ENCODE measurements at regions not wholly inside any gene's neighbourhood (a gene's known extent, or its start where the extent isn't known, plus 50 kb on each side); places are given as distances from the start of the nearest gene placed in this dataset.

DNA sequence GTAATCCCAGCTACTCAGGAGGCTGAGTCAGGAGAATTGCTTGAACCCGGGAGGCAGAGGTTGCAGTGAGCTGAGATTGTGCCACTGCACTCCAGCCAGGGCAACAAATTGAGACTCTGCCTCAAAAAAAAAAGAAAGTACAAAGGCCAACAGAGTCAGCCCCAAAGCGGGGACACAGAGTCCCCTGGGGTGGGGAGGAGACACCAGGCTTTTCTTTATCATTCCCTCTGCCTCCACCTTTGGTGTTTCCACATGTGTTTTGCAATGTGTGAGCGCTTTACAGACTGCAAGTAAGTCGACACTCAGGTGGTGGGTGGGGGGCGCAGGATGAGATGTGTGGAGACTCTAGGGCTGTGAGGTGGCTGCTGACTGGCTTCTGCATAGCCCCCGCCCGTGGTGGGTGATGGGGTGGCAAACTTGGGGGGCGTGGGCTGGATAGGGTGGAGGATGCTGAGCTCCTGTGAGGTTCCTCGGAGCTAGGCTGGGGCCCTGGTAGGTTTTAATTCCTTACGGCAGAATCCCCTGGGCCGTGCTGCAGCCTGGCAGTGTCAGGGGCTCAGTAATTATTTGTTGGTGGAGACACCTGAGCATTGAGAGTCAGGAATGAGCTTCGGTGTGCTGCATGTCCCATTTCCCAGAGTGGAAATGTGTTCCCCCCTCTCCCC is 177.2 kb downstream of the CTTN start:
- TF ChIP-seq KAT7 (CRISPR knock-in tag; IDR thresholded peaks at IDR 0.05; ENCODE audit: borderline replicate concordance) (no peak), KDM2A (CRISPR knock-in tag; IDR thresholded peaks at IDR 0.05; ENCODE audit: borderline replicate concordance, low read depth) (no peak), ARNTL (CRISPR knock-in tag; IDR thresholded peaks at IDR 0.05) (no peak), CBX1 (IDR thresholded peaks at IDR 0.05; ENCODE audit: low read depth) (no peak), EHMT2 (IDR thresholded peaks at IDR 0.05; ENCODE audit: borderline replicate concordance, low read depth, low read length) (no peak)
- TF ChIP-seq, protein P1, sequence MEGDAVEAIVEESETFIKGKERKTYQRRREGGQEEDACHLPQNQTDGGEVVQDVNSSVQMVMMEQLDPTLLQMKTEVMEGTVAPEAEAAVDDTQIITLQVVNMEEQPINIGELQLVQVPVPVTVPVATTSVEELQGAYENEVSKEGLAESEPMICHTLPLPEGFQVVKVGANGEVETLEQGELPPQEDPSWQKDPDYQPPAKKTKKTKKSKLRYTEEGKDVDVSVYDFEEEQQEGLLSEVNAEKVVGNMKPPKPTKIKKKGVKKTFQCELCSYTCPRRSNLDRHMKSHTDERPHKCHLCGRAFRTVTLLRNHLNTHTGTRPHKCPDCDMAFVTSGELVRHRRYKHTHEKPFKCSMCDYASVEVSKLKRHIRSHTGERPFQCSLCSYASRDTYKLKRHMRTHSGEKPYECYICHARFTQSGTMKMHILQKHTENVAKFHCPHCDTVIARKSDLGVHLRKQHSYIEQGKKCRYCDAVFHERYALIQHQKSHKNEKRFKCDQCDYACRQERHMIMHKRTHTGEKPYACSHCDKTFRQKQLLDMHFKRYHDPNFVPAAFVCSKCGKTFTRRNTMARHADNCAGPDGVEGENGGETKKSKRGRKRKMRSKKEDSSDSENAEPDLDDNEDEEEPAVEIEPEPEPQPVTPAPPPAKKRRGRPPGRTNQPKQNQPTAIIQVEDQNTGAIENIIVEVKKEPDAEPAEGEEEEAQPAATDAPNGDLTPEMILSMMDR (CRISPR knock-in tag; IDR thresholded peaks at IDR 0.05) = no peak
